Tibial nerve (tissue), 4 donors: ENCODE measurements at regions not wholly inside any gene's neighbourhood (a gene's known extent, or its start where the extent isn't known, plus 50 kb on each side); places are given as distances from the start of the nearest gene placed in this dataset.
"Not testable (repeated sequence)": the region's sequence is repeated elsewhere in the genome, so short reads cannot be mapped to it uniquely, and the experiment has no call there.

Experiments used
- DNase-seq, 2 donors: peaks; one replicate each; pipeline ENCODE4 v3.0.0-alpha.2; 2019; ENCODE audit warnings: low spot score in 2 of 2
- H3K27ac ChIP-seq, 4 donors: fragments of 200-600 bp; sonication (generic) in 3 of 4; one replicate each; pipeline ENCODE4 v1.5.1; 2017 to 2019; ENCODE audit warnings: mild to moderate bottlenecking in 1 of 4
- H3K27me3 ChIP-seq, 2 donors: fragments of 200-600 bp; sonication (generic) in 1 of 2; one replicate each; pipeline versions ENCODE4 v1.5.1 to v1.6.0; 2017 to 2019
- H3K36me3 ChIP-seq, 3 donors: fragments of 200-600 bp; sonication (generic); one replicate each; pipeline ENCODE4 v1.5.1; 2018 to 2019
- H3K4me1 ChIP-seq, 4 donors: fragments of 200-600 bp; sonication (generic) in 3 of 4; one replicate each; pipeline ENCODE4 v1.5.1; 2017 to 2019
- H3K4me3 ChIP-seq, 4 donors: fragments of 200-600 bp; sonication (generic) in 3 of 4; one replicate each; pipeline ENCODE4 v1.5.1; 2017 to 2019; ENCODE audit warnings: mild to moderate bottlenecking in 1 of 4, moderate library complexity in 1 of 4
- H3K9me3 ChIP-seq, 4 donors: fragments of 200-600 bp; sonication (generic) in 3 of 4; one replicate each; pipeline ENCODE4 v1.5.1; 2017 to 2019
- EP300 ChIP-seq, 2 donors: sonication (generic); formaldehyde crosslinking; IDR thresholded peaks; one replicate each; pipeline ENCODE4 v1.6.1; 2017; ENCODE audit warnings: antibody characterized with exemption in 2 of 2, mild to moderate bottlenecking in 1 of 2
- POLR2A ChIP-seq, 2 donors: fragments of 450-650 bp; IDR thresholded peaks; one replicate each; pipeline ENCODE4 v1.6.1; 2017; ENCODE audit warnings: antibody characterized with exemption in 2 of 2, mild to moderate bottlenecking in 2 of 2, moderate library complexity in 2 of 2
- WGBS, 2 donors: methylation state at CpG; one replicate each; pipeline ENCODE4 v1.1.5; 2018; 5-methylcytosine and 5-hydroxymethylcytosine counted together
- TF ChIP-seq, protein P1 (sequence below), 5 experiments: fragments of 200-600 bp in 3 of 5; fragments of 450-650 bp in 2 of 5; sonication (generic) in 3 of 5; IDR thresholded peaks; one replicate each; pipeline ENCODE4 v1.5.1; 2016 to 2019; ENCODE audit warnings: antibody characterized with exemption in 5 of 5, mild to moderate bottlenecking in 3 of 5, moderate library complexity in 2 of 5

DNA sequence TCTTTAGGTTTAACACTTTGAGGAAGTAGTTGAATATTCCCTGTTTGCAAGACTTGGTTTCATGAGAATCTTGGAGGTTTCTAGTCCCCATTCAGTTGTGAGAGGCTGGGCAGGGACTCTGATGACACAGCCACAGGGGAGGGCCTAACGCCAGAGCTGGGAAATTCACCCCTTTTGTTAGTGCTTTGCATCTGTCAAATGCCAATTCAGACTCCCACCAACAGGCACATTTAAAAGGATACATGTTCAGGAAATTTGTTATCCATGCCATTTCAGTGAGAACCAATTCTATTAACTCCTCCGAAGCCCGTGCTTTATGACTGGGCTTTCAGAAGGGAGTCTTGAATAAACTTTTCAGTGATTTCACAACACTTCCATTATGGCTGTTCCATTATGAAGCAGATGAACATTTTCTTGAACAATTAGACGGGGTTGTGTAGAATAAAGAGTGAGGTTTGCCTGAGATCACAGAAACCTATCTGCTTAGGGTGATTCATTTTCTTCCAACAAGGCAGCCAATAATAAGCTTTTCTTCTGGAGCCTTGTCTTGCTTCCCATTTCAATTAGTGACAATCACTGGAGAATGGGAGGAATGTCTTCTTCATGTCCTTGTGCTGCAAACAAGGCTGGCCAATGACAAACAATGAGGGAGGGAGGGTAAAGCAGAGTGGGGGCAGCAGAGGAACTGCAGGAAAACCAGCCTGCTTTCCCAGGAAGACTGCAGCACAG, 90.6 kb downstream of the SOX14 start:
- no peak overlapping the region for H3K4me3 ChIP-seq
- H3K4me1 ChIP-seq: no peaks in the 10 kb centered on the region
- no peaks in the 10 kb centered on the region for H3K27me3 ChIP-seq
- H3K9me3 ChIP-seq: no peaks in the 10 kb centered on the region
- 29 to 37% methylated on average over 4 of the region's 4 CpGs for WGBS, 2 donors
- H3K36me3 ChIP-seq: no peaks in the 10 kb centered on the region
- DNase-seq: no peak
- no peak overlapping the region for H3K27ac ChIP-seq
- TF ChIP-seq POLR2A (IDR thresholded peaks at IDR 0.05): no peak
- TF ChIP-seq EP300 (IDR thresholded peaks at IDR 0.05): no peak
- TF ChIP-seq, protein P1, sequence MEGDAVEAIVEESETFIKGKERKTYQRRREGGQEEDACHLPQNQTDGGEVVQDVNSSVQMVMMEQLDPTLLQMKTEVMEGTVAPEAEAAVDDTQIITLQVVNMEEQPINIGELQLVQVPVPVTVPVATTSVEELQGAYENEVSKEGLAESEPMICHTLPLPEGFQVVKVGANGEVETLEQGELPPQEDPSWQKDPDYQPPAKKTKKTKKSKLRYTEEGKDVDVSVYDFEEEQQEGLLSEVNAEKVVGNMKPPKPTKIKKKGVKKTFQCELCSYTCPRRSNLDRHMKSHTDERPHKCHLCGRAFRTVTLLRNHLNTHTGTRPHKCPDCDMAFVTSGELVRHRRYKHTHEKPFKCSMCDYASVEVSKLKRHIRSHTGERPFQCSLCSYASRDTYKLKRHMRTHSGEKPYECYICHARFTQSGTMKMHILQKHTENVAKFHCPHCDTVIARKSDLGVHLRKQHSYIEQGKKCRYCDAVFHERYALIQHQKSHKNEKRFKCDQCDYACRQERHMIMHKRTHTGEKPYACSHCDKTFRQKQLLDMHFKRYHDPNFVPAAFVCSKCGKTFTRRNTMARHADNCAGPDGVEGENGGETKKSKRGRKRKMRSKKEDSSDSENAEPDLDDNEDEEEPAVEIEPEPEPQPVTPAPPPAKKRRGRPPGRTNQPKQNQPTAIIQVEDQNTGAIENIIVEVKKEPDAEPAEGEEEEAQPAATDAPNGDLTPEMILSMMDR (IDR thresholded peaks at IDR 0.05): no peak

DNA sequence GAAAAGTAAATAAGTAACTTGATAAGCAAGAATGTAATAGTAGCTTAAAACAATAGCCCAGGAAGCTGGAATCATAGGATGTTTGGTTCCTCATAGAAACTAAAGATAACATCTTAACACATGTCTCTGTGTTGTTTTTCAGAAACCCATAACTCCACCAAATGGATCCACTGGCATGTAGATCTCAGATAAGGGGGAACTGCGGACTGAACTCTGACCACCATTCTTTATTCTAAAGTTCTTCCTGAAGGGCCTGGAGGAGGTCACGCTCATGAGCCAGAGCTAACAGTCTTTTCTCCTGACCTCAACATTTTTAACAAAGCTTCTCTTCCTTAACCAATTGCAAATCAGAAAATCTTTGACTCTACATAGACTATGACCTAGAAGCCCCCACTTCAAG, 101.9 kb downstream of the SOX14 start:
- H3K4me1 ChIP-seq: no peaks in the 10 kb centered on the region
- peaks cover 0 to 39% (median 0%) of the 10 kb centered on the region in 4 donors for H3K9me3 ChIP-seq
- no peaks in the 10 kb centered on the region for H3K36me3 ChIP-seq
- no peak for DNase-seq
- no peak overlapping the region for H3K4me3 ChIP-seq
- WGBS, 2 donors: 67 to 70% methylated on average over 2 of the region's 2 CpGs
- TF ChIP-seq, protein P1 (IDR thresholded peaks at IDR 0.05): no peak
- TF ChIP-seq EP300 (IDR thresholded peaks at IDR 0.05) (no peak), POLR2A (IDR thresholded peaks at IDR 0.05) (no peak)
- H3K27me3 ChIP-seq: no peaks in the 10 kb centered on the region
- H3K27ac ChIP-seq: no peak overlapping the region

DNA sequence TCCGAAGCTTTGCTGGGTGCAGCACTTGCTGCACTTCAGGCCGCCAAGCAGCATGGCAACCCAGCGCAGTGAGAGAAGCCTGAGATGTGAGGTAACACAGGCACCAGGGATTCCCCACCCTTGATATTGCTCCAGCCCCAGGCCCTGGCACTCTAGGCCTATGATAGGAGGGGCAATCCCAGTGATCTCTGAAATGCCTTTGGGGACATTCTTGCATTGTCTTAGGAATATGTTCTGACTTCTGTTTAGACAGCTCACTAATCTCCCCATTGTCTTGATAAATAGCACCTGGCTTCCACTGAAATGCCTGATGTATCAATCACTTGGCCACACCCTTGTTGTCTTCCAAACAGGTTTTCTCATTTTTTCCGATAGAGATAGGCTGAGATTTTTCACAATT, 102.8 kb downstream of the SOX14 start:
- Histone ChIP-seq H3K36me3 (no peaks in the 10 kb centered on the region), H3K4me3 (no peak overlapping the region), H3K4me1 (no peaks in the 10 kb centered on the region), H3K27ac (no peak overlapping the region), H3K27me3 (no peaks in the 10 kb centered on the region), H3K9me3 (peaks cover 0 to 47% (median 0%) of the 10 kb centered on the region in 4 donors)
- no peak for TF ChIP-seq POLR2A (IDR thresholded peaks at IDR 0.05)
- TF ChIP-seq, protein P1 (IDR thresholded peaks at IDR 0.05): no peak
- no peak for TF ChIP-seq EP300 (IDR thresholded peaks at IDR 0.05)
- 88 to 93% methylated on average over 4 of the region's 4 CpGs for WGBS, 2 donors
- no peak for DNase-seq

DNA sequence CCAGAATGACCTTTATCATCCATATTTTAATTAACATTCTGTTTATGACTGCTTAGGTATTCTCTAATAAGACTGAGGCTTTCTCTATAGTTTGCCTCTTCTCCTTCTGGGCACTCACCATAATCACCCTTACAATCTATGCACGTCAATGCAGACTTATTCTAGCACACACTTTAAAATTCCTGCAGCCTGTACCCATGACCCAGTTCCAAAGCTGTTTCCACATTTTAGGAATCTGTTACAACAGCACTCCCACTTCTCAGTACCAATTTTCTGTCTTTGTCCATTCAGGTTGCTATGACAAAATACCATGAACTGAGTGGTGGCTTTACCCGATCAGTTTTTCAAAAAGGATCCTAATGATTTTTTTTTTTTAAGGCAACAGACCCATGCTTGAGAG, 103.5 kb downstream of the SOX14 start:
- DNase-seq: no peak
- no peaks in the 10 kb centered on the region for H3K27me3 ChIP-seq

DNA sequence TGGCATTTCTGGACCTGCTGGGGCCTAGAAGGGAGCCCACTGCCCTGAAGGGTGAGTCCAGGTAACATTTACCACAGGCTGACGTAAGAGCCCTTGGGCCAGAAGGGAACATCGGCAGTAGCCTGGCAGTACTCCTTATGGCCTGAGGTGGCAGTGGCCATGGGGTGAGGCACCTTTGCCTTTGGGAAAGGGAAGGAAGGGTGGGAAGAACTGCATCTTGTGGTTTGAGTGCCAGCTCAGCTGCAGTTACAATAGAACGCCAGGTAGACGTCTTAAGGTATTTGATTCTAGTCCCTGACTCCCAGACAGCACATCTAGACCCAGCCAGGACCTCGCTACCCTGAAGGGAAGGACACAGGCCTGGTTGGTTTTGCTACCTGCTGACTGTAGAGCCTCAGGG, 104.9 kb downstream of the SOX14 start:
- Histone ChIP-seq H3K27ac (no peak overlapping the region), H3K36me3 (no peaks in the 10 kb centered on the region), H3K9me3 (peaks cover 0 to 56% (median 0%) of the 10 kb centered on the region in 4 donors), H3K4me1 (no peaks in the 10 kb centered on the region), H3K4me3 (no peak overlapping the region), H3K27me3 (no peaks in the 10 kb centered on the region)
- TF ChIP-seq POLR2A (IDR thresholded peaks at IDR 0.05) (no peak), EP300 (IDR thresholded peaks at IDR 0.05) (no peak)
- TF ChIP-seq, protein P1 (IDR thresholded peaks at IDR 0.05): no peak
- 82% methylated on average over 3 to 5 of the region's 5 CpGs for WGBS, 2 donors
- no peak for DNase-seq

More for the DNA sequence above, 103.5 kb downstream of the SOX14 start:
- Histone ChIP-seq H3K27ac (no peak overlapping the region), H3K4me1 (no peaks in the 10 kb centered on the region), H3K36me3 (no peaks in the 10 kb centered on the region), H3K4me3 (no peak overlapping the region), H3K9me3 (peaks cover 0 to 54% (median 0%) of the 10 kb centered on the region in 4 donors)
- 89 to 96% methylated on average over 2 of the region's 2 CpGs for WGBS, 2 donors
- TF ChIP-seq POLR2A (IDR thresholded peaks at IDR 0.05): no peak

DNA sequence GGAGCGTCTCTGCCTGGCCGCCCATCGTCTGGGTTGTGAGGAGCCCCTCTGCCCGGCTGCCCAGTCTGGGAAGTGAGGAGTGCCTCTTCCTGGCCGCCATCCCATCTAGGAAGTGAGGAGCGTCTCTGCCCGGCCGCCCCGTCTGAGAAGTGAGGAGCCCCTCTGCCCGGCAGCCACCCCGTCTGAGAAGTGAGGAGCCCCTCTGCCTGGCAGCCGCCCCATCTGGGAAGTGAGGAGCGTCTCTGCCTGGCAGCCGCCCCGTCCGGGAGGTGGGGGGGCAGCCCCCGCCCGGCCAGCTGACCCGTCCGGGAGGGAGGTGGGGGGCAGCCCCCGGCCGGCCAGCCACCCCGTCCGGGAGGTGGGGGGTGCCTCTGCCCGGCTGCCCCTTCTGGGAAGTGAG, 108.5 kb downstream of the SOX14 start:
- not testable (repeated sequence) for DNase-seq, H3K36me3 ChIP-seq, H3K27ac ChIP-seq, H3K27me3 ChIP-seq, H3K4me3 ChIP-seq, H3K4me1 ChIP-seq
- WGBS, 2 donors: 95 to 96% methylated on average over 11 to 15 of the region's 25 CpGs
- peaks cover 0 to 47% (median 0%) of the 10 kb centered on the region in 4 donors for H3K9me3 ChIP-seq

DNA sequence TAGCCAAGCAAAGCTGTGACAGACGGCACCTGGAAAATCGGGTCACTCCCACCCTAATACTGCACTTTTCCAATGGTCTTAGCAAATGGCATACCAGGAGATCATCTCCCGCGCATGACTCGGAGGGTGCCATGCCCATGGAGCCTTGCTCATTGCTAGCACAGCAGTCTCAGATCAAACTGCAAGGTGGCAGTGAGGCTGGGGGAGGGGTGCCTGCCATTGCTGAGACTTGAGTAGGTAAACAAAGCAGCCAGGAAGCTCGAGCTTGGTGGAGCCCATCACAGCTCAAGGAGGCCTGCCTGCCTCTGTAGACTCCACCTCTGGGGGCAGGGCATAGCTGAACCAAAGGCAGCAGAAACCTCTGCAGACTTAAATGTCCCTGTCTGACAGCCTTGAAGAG, 113.1 kb upstream of the CLDN18 start:
- H3K4me1 ChIP-seq, H3K36me3 ChIP-seq, H3K27me3 ChIP-seq, H3K27ac ChIP-seq, H3K9me3 ChIP-seq, DNase-seq, H3K4me3 ChIP-seq: not testable (repeated sequence)
- 81 to 83% methylated on average over 6 of the region's 6 CpGs for WGBS, 2 donors
